Astrocyte (in vitro differentiated cells and primary cell): ENCODE measurements at regions not wholly inside any gene's neighbourhood (a gene's known extent, or its start where the extent isn't known, plus 50 kb on each side); places are given as distances from the start of the nearest gene placed in this dataset.

Source experiments
- DNase-seq: peaks from one replicate; pipeline ENCODE4 v3.0.0-alpha.2; 2010; ENCODE audit warnings: low read depth
- FAIRE-seq: peaks from 2 replicates; lab custom pipeline; 2011; peaks lifted over from hg19 to GRCh38; lab: Jason Lieb, UNC
- H2AFZ ChIP-seq: 2 replicates; pipeline ENCODE4 v1.6.0; 2012; ENCODE audit warnings: low read depth, low read length, inconsistent platforms
- H3K27ac ChIP-seq: 2 replicates; pipeline ENCODE4 v1.5.1; 2011; ENCODE audit warnings: low read depth, low read length, inconsistent platforms
- H3K27me3 ChIP-seq: 2 replicates; pipeline ENCODE4 v1.6.0; 2011; ENCODE audit warnings: low read length, inconsistent platforms; ENCODE audit not compliant: insufficient read depth
- H3K36me3 ChIP-seq: 2 replicates; pipeline ENCODE4 v1.5.1; 2011; ENCODE audit warnings: low read length, inconsistent platforms; ENCODE audit not compliant: insufficient read depth
- H3K4me1 ChIP-seq: 2 replicates; pipeline ENCODE4 v1.5.1; 2011; ENCODE audit warnings: low read length, inconsistent platforms; ENCODE audit not compliant: insufficient read depth
- H3K4me2 ChIP-seq: 2 replicates; pipeline ENCODE4 v1.6.0; 2012; ENCODE audit warnings: low read length, inconsistent platforms
- H3K4me3 ChIP-seq: 2 replicates; pipeline ENCODE4 v1.5.1; 2011; ENCODE audit warnings: low read depth, mild to moderate bottlenecking, low read length, inconsistent platforms; ENCODE audit not compliant: insufficient read depth
- H3K79me2 ChIP-seq: 2 replicates; pipeline ENCODE4 v1.6.0; 2012; ENCODE audit warnings: mild to moderate bottlenecking, low read length, inconsistent platforms; ENCODE audit not compliant: insufficient read depth
- H3K9ac ChIP-seq: 2 replicates; pipeline ENCODE4 v1.6.0; 2012; ENCODE audit warnings: mild to moderate bottlenecking, low read length, inconsistent platforms
- H3K9me3 ChIP-seq: 2 replicates; pipeline ENCODE4 v1.5.1; 2012; ENCODE audit warnings: low read depth, mild to moderate bottlenecking, low read length, inconsistent platforms; ENCODE audit not compliant: insufficient read depth
- H4K20me1 ChIP-seq: 2 replicates; pipeline ENCODE4 v1.6.0; 2012; ENCODE audit warnings: low read length, inconsistent platforms; ENCODE audit not compliant: insufficient read depth
- H3K27ac Mint-ChIP-seq: one replicate; pipeline ENCODE4 v1.8.0; 2021; ENCODE audit warnings: mild to moderate bottlenecking, mixed read lengths; ENCODE audit not compliant: unreplicated experiment
- H3K27me3 Mint-ChIP-seq: one replicate; pipeline ENCODE4 v1.8.0; 2021; ENCODE audit warnings: low read depth, mixed read lengths; ENCODE audit not compliant: unreplicated experiment
- H3K36me3 Mint-ChIP-seq: one replicate; pipeline ENCODE4 v1.8.0; 2021; ENCODE audit warnings: low read depth, mixed read lengths; ENCODE audit not compliant: unreplicated experiment
- H3K4me1 Mint-ChIP-seq: one replicate; pipeline ENCODE4 v1.8.0; 2021; ENCODE audit warnings: low read depth, mixed read lengths; ENCODE audit not compliant: unreplicated experiment
- H3K4me3 Mint-ChIP-seq: one replicate; pipeline ENCODE4 v1.8.0; 2021; ENCODE audit warnings: mild to moderate bottlenecking, moderate library complexity, mixed read lengths; ENCODE audit not compliant: unreplicated experiment
- H3K9me3 Mint-ChIP-seq: one replicate; pipeline ENCODE4 v1.8.0; 2021; ENCODE audit warnings: mild to moderate bottlenecking, mixed read lengths; ENCODE audit not compliant: unreplicated experiment
- EZH2 ChIP-seq: IDR thresholded peaks from 2 replicates; pipeline ENCODE4 v1.6.1; 2012; ENCODE audit warnings: mild to moderate bottlenecking, low read length, inconsistent platforms; ENCODE audit not compliant: insufficient read depth
- TF ChIP-seq, protein P1 (sequence below): IDR thresholded peaks from 2 replicates; pipeline ENCODE4 v1.5.1; 2011; ENCODE audit warnings: low read depth, mild to moderate bottlenecking, inconsistent platforms, low read length, moderate library complexity; ENCODE audit not compliant: insufficient read depth

DNA sequence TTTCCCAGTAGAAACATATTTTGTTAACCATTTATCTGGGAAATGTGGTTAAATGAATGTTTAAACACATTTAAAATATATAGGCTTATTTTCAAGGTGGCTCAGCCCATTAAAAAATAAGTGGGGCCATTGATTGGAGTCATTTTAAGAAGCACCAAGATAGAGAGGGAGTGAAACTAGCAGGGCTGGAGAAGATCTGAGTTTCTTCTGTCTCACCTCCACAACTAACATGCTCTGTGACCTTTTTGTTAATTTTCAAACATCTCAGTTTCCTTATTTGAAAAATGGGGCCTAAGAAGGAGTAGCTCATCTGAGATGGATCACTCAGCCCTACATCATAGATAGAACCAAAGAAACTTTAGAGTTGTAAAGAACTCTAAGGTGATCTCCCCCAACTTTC, 254.8 kb downstream of the KCNS3 start:
- H3K27me3 Mint-ChIP-seq = no peaks in the 10 kb centered on the region
- no peak overlapping the region for H3K27ac Mint-ChIP-seq
- no peak overlapping the region for H3K9ac ChIP-seq
- no peaks in the 10 kb centered on the region for H3K9me3 ChIP-seq
- no peaks in the 10 kb centered on the region for H3K27me3 ChIP-seq
- H3K36me3 ChIP-seq = no peaks in the 10 kb centered on the region
- no peak for DNase-seq
- H2AFZ ChIP-seq = no peak overlapping the region
- TF ChIP-seq, protein P1, sequence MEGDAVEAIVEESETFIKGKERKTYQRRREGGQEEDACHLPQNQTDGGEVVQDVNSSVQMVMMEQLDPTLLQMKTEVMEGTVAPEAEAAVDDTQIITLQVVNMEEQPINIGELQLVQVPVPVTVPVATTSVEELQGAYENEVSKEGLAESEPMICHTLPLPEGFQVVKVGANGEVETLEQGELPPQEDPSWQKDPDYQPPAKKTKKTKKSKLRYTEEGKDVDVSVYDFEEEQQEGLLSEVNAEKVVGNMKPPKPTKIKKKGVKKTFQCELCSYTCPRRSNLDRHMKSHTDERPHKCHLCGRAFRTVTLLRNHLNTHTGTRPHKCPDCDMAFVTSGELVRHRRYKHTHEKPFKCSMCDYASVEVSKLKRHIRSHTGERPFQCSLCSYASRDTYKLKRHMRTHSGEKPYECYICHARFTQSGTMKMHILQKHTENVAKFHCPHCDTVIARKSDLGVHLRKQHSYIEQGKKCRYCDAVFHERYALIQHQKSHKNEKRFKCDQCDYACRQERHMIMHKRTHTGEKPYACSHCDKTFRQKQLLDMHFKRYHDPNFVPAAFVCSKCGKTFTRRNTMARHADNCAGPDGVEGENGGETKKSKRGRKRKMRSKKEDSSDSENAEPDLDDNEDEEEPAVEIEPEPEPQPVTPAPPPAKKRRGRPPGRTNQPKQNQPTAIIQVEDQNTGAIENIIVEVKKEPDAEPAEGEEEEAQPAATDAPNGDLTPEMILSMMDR = no peak
- no peak for TF ChIP-seq EZH2
- H3K27ac ChIP-seq = no peak overlapping the region
- H3K4me3 ChIP-seq = no peak overlapping the region
- no peak overlapping the region for H3K4me2 ChIP-seq
- H3K4me1 Mint-ChIP-seq = peaks cover 11% of the 10 kb centered on the region
- H3K9me3 Mint-ChIP-seq = no peaks in the 10 kb centered on the region
- H3K4me1 ChIP-seq = peaks cover 6% of the 10 kb centered on the region
- no peak overlapping the region for H3K4me3 Mint-ChIP-seq
- H3K79me2 ChIP-seq = no peaks in the 10 kb centered on the region
- H3K36me3 Mint-ChIP-seq = no peaks in the 10 kb centered on the region
- no peaks in the 10 kb centered on the region for H4K20me1 ChIP-seq
- no peak for FAIRE-seq

DNA sequence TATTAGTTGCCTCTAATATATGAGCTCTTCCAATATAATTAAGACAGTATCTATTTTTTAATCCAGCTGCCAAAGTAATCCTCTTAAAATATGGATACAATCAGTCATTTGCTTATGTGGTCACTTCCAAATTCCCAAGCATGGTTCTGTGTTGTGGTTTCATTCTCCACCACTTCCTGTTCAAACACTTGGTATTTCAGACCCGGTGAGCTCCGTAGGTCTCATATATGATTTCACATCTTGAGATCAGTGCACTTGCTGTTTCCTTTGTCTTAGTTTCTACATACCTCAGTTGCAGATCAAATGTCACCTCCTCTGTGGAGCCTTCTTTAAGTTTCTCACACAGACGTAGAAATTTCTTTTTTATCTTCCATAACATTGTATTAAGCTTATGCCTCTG, 254.2 kb downstream of the KCNS3 start:
- no peak overlapping the region for H3K4me3 Mint-ChIP-seq
- Histone ChIP-seq H2AFZ (no peak overlapping the region), H3K9ac (no peak overlapping the region), H3K4me3 (no peak overlapping the region), H3K9me3 (no peaks in the 10 kb centered on the region), H3K27ac (no peak overlapping the region), H4K20me1 (no peaks in the 10 kb centered on the region), H3K4me1 (peaks cover 6% of the 10 kb centered on the region), H3K36me3 (no peaks in the 10 kb centered on the region), H3K79me2 (no peaks in the 10 kb centered on the region), H3K4me2 (peak overlapping the region; percentile 26), H3K27me3 (no peaks in the 10 kb centered on the region)
- no peaks in the 10 kb centered on the region for H3K9me3 Mint-ChIP-seq
- DNase-seq (peak; percentile 89), FAIRE-seq (no peak)
- peaks cover 11% of the 10 kb centered on the region for H3K4me1 Mint-ChIP-seq
- H3K27me3 Mint-ChIP-seq = no peaks in the 10 kb centered on the region
- H3K36me3 Mint-ChIP-seq = no peaks in the 10 kb centered on the region
- H3K27ac Mint-ChIP-seq = no peak overlapping the region
- TF ChIP-seq, protein P1 = no peak
- no peak for TF ChIP-seq EZH2

DNA sequence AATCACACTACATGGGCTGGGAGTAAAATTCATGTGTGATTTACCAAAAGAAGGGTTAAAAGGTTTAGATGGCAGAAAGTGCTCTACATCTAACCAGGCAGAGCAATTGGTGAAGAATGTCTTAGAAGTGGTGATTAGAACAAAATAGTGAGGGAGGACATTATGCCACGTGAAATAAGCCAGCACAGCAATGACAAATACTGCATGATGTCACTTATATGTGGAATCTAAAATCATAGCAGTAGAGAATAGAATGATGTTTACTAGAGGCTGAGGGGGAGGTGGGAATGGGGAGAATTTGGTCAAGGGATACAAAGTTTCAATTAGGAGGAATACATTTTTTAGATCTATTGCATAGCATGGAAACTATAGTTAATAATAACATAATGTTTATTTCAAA, 253.3 kb downstream of the KCNS3 start:
- no peaks in the 10 kb centered on the region for H4K20me1 ChIP-seq
- H3K27me3 Mint-ChIP-seq = no peaks in the 10 kb centered on the region
- H3K36me3 ChIP-seq = no peaks in the 10 kb centered on the region
- H3K9me3 ChIP-seq = no peaks in the 10 kb centered on the region
- H3K4me1 ChIP-seq = peaks cover 6% of the 10 kb centered on the region
- H3K36me3 Mint-ChIP-seq = no peaks in the 10 kb centered on the region
- no peak overlapping the region for H3K9ac ChIP-seq
- H3K27me3 ChIP-seq = no peaks in the 10 kb centered on the region
- no peaks in the 10 kb centered on the region for H3K9me3 Mint-ChIP-seq
- H3K4me2 ChIP-seq = no peak overlapping the region
- H3K4me1 Mint-ChIP-seq = peaks cover 11% of the 10 kb centered on the region
- H3K4me3 ChIP-seq = no peak overlapping the region
- no peak overlapping the region for H3K4me3 Mint-ChIP-seq
- DNase-seq (no peak), FAIRE-seq (no peak)
- H2AFZ ChIP-seq = no peak overlapping the region
- H3K27ac ChIP-seq = no peak overlapping the region
- H3K27ac Mint-ChIP-seq = no peak overlapping the region
- no peaks in the 10 kb centered on the region for H3K79me2 ChIP-seq
- TF ChIP-seq, protein P1 = no peak
